OCI-LY1 (cell line): ENCODE measurements at regions not wholly inside any gene's neighbourhood (a gene's known extent, or its start where the extent isn't known, plus 50 kb on each side); places are given as distances from the start of the nearest gene placed in this dataset.

Source experiments
- H2AFZ ChIP-seq: fragments of 200-600 bp; sonication (generic), shearing (Covaris generic); 2 replicates; pipeline ENCODE4 v1.6.0; 2014; ENCODE audit warnings: antibody characterized with exemption, mild to moderate bottlenecking, low read length
- H3F3A ChIP-seq: fragments of 200-600 bp; sonication (generic), shearing (Covaris generic); 2 replicates; pipeline ENCODE4 v1.6.0; 2014; ENCODE audit warnings: mild to moderate bottlenecking, antibody characterized with exemption, low read length, moderate library complexity; ENCODE audit not compliant: insufficient read depth
- H3K27ac ChIP-seq: fragments of 200-600 bp; sonication (generic); 2 replicates; pipeline ENCODE4 v1.5.1; 2014; ENCODE audit warnings: low read length, mixed run types, mild to moderate bottlenecking, low read depth; ENCODE audit not compliant: poor library complexity, severe bottlenecking
- H3K27me3 ChIP-seq: fragments of 200-600 bp; sonication (generic); 2 replicates; pipeline ENCODE4 v1.6.0; 2014; ENCODE audit warnings: antibody characterized with exemption, mild to moderate bottlenecking, low read length, moderate library complexity; ENCODE audit not compliant: insufficient read depth
- H3K36me3 ChIP-seq: fragments of 200-600 bp; sonication (generic); 2 replicates; pipeline ENCODE4 v1.6.1; 2014; ENCODE audit warnings: mild to moderate bottlenecking, antibody characterized with exemption, low read length, moderate library complexity, mixed read lengths; ENCODE audit not compliant: insufficient read depth
- H3K4me1 ChIP-seq: fragments of 200-600 bp; sonication (generic); 2 replicates; pipeline ENCODE4 v1.5.1; 2014; ENCODE audit warnings: mild to moderate bottlenecking, low read length, moderate library complexity; ENCODE audit not compliant: insufficient read depth, severe bottlenecking
- H3K4me2 ChIP-seq: fragments of 200-600 bp; sonication (generic), shearing (Covaris generic); 2 replicates; pipeline ENCODE4 v1.6.1; 2014; ENCODE audit warnings: low read length
- H3K4me3 ChIP-seq: fragments of 200-600 bp; sonication (generic); 2 replicates; pipeline ENCODE4 v1.5.1; 2014; ENCODE audit warnings: low read length, low read depth, mild to moderate bottlenecking, mixed read lengths; ENCODE audit not compliant: poor library complexity, severe bottlenecking
- H3K79me2 ChIP-seq: fragments of 200-600 bp; shearing (Covaris generic); 2 replicates; pipeline ENCODE4 v1.6.1; 2016; ENCODE audit warnings: mixed run types, low read length, mixed read lengths; ENCODE audit not compliant: insufficient read depth
- H3K9ac ChIP-seq: fragments of 200-600 bp; sonication (generic), shearing (Covaris generic); 2 replicates; pipeline ENCODE4 v1.6.1; 2014; ENCODE audit warnings: mild to moderate bottlenecking, low read length, mixed read lengths
- H3K9me2 ChIP-seq: fragments of 200-600 bp; sonication (generic), shearing (Covaris generic); 2 replicates; pipeline ENCODE4 v1.6.1; 2014; ENCODE audit warnings: low read depth, mild to moderate bottlenecking, low read length, mixed read lengths
- H3K9me3 ChIP-seq: fragments of 200-600 bp; shearing (Covaris generic); 2 replicates; pipeline ENCODE4 v1.6.1; 2014; ENCODE audit warnings: low read length, mixed read lengths
- H4K20me1 ChIP-seq: fragments of 200-600 bp; sonication (generic), shearing (Covaris generic); 2 replicates; pipeline ENCODE4 v1.6.0; 2016; ENCODE audit warnings: mild to moderate bottlenecking, low read length; ENCODE audit not compliant: insufficient read depth
- CTCF ChIP-seq: fragments of 200-600 bp; sonication (generic), shearing (Covaris generic); IDR thresholded peaks from 2 replicates; pipeline ENCODE4 v1.5.1; 2017; ENCODE audit warnings: mild to moderate bottlenecking, antibody characterized with exemption, low read length, moderate library complexity, mixed read lengths
- EZH2 ChIP-seq: fragments of 200-600 bp; sonication (generic), shearing (Covaris generic); IDR thresholded peaks from 2 replicates; pipeline ENCODE4 v1.8.0; 2017; ENCODE audit warnings: borderline replicate concordance, mixed run types, mild to moderate bottlenecking, antibody characterized with exemption, low read length, moderate library complexity, mixed read lengths

GRCh38 chr21:35404247-35404646 is 355.1 kb upstream of the RUNX1 start:
- no peaks in the 10 kb centered on the region for H3K27me3 ChIP-seq
- H3K4me1 ChIP-seq, result peaks cover 24% of the 10 kb centered on the region
- no peak overlapping the region for H3K27ac ChIP-seq
- no peak overlapping the region for H3K4me3 ChIP-seq
- no peak overlapping the region for H3K4me2 ChIP-seq
- no peaks in the 10 kb centered on the region for H3F3A ChIP-seq
- H3K36me3 ChIP-seq, result no peaks in the 10 kb centered on the region
- H2AFZ ChIP-seq, result no peak overlapping the region
- no peak overlapping the region for H3K9ac ChIP-seq
- TF ChIP-seq EZH2 (no peak), CTCF (no peak)
- H4K20me1 ChIP-seq, result no peaks in the 10 kb centered on the region
- no peaks in the 10 kb centered on the region for H3K9me3 ChIP-seq
- no peaks in the 10 kb centered on the region for H3K79me2 ChIP-seq
- no peaks in the 10 kb centered on the region for H3K9me2 ChIP-seq

GRCh38 chr21:35402061-35402460 is 353.0 kb upstream of the RUNX1 start:
- TF ChIP-seq EZH2, result no peak
- no peak for TF ChIP-seq CTCF
- no peaks in the 10 kb centered on the region for H3K79me2 ChIP-seq

GRCh38 chr21:35401476-35401875 is 352.4 kb upstream of the RUNX1 start:
- TF ChIP-seq CTCF (no peak), EZH2 (no peak)
- Histone ChIP-seq H3K9me3 (no peaks in the 10 kb centered on the region), H2AFZ (no peak overlapping the region)

More at GRCh38 chr21:35402061-35402460, 353.0 kb upstream of the RUNX1 start:
- Histone ChIP-seq H3K9me3 (no peaks in the 10 kb centered on the region), H3K4me3 (no peak overlapping the region), H3K9me2 (no peaks in the 10 kb centered on the region), H4K20me1 (no peaks in the 10 kb centered on the region), H3K27ac (no peak overlapping the region), H3F3A (no peaks in the 10 kb centered on the region), H3K4me2 (no peak overlapping the region), H3K27me3 (no peaks in the 10 kb centered on the region), H2AFZ (no peak overlapping the region), H3K4me1 (peaks cover 35% of the 10 kb centered on the region), H3K36me3 (no peaks in the 10 kb centered on the region), H3K9ac (no peak overlapping the region)

More at GRCh38 chr21:35401476-35401875, 352.4 kb upstream of the RUNX1 start:
- Histone ChIP-seq H3K27me3 (no peaks in the 10 kb centered on the region), H3K9ac (no peak overlapping the region), H4K20me1 (no peaks in the 10 kb centered on the region), H3F3A (no peaks in the 10 kb centered on the region), H3K4me2 (no peak overlapping the region), H3K79me2 (no peaks in the 10 kb centered on the region), H3K4me1 (peaks cover 33% of the 10 kb centered on the region), H3K9me2 (no peaks in the 10 kb centered on the region), H3K27ac (no peak overlapping the region), H3K36me3 (no peaks in the 10 kb centered on the region), H3K4me3 (no peak overlapping the region)
